H1 (cell line): ENCODE measurements at regions not wholly inside any gene's neighbourhood (a gene's known extent, or its start where the extent isn't known, plus 50 kb on each side); places are given as distances from the start of the nearest gene placed in this dataset.
"Not testable (repeated sequence)": the region's sequence is repeated elsewhere in the genome, so short reads cannot be mapped to it uniquely, and the experiment has no call there.

Source experiments
- CTCF ChIA-PET: fragments of 300-600 bp; sonication (Branson Sonifier 250); formaldehyde crosslinking; loops from one replicate; lab custom pipeline; 2021; ENCODE audit not compliant: partially characterized antibody; lab: Charles Lee
- POLR2A ChIA-PET: fragments of 300-600 bp; sonication (Branson Sonifier 250); formaldehyde crosslinking; loops from one replicate; lab custom pipeline; 2021; ENCODE audit warnings: inconsistent platforms; ENCODE audit not compliant: partially characterized antibody; lab: Charles Lee
- DNase-seq, 2 experiments: peaks; one replicate each; pipeline versions ENCODE4 v3.0.0 to v3.0.0-alpha.2; 2010 to 2022; ENCODE audit warnings: low spot score in 2 of 2, low read depth in 1 of 2, mixed read lengths in 1 of 2
- FAIRE-seq: peaks from 2 replicates; lab custom pipeline; 2011; peaks lifted over from hg19 to GRCh38; lab: Jason Lieb, UNC
- H2AFZ ChIP-seq: 2 replicates; pipeline ENCODE4 v1.8.1; 2012; ENCODE audit warnings: low read length, inconsistent platforms
- H2AK5ac ChIP-seq: 2 replicates; pipeline ENCODE4 v1.6.1; 2013; ENCODE audit warnings: low read depth, low read length
- H2BK120ac ChIP-seq: replicated peaks from 2 replicates; pipeline ENCODE3; 2013; ENCODE audit warnings: low read depth, low read length, inconsistent platforms
- H2BK12ac ChIP-seq: 2 replicates; pipeline ENCODE4 v1.6.1; 2013; ENCODE audit warnings: low read depth, low read length
- H2BK15ac ChIP-seq: 2 replicates; pipeline ENCODE4 v1.6.1; 2013; ENCODE audit warnings: low read length
- H2BK20ac ChIP-seq: 2 replicates; pipeline ENCODE4 v1.6.1; 2013; ENCODE audit warnings: low read length
- H2BK5ac ChIP-seq: 2 replicates; pipeline ENCODE4 v1.6.1; 2013; ENCODE audit warnings: low read depth, low read length
- H3K14ac ChIP-seq: 2 replicates; pipeline ENCODE4 v1.6.1; 2013; ENCODE audit warnings: inconsistent platforms; ENCODE audit not compliant: insufficient read length
- H3K18ac ChIP-seq: 2 replicates; pipeline ENCODE4 v1.6.1; 2013; ENCODE audit warnings: low read length; ENCODE audit errors: extremely low read depth
- H3K23ac ChIP-seq: 2 replicates; pipeline ENCODE4 v1.6.1; 2013; ENCODE audit warnings: inconsistent platforms; ENCODE audit not compliant: insufficient read length
- H3K23me2 ChIP-seq: 2 replicates; pipeline ENCODE4 v1.6.1; 2013; ENCODE audit warnings: low read depth, low read length
- H3K27ac ChIP-seq: 2 replicates; pipeline ENCODE4 v1.6.1; 2011; ENCODE audit warnings: low read depth, low read length, inconsistent platforms
- H3K27me3 ChIP-seq, 4 experiments: replicated peaks in 1 of 4; 1 replicate in 1 of 4; 2 replicates in 3 of 4; pipeline versions ENCODE4 v1.6.1 to v1.8.1; 2011 to 2013; ENCODE audit warnings: low read length in 3 of 4, mild to moderate bottlenecking in 3 of 4, inconsistent platforms in 2 of 4, mixed read lengths in 2 of 4, moderate library complexity in 1 of 4; ENCODE audit not compliant: control insufficient read depth in 3 of 4, insufficient read depth in 3 of 4; ENCODE audit errors: extremely low read depth in 1 of 4
- H3K36me3 ChIP-seq, 4 experiments: 2 replicates each; pipeline versions ENCODE4 v1.6.1 to v1.8.1; 2011 to 2013; ENCODE audit warnings: mild to moderate bottlenecking in 4 of 4, low read length in 3 of 4, moderate library complexity in 2 of 4, control low read depth in 1 of 4, inconsistent platforms in 1 of 4; ENCODE audit not compliant: insufficient read depth in 4 of 4, control insufficient read depth in 2 of 4
- H3K4ac ChIP-seq: replicated peaks from 2 replicates; pipeline ENCODE3; 2013; ENCODE audit warnings: low read length, low read depth, mixed read lengths, inconsistent platforms; ENCODE audit not compliant: insufficient read length
- H3K4me1 ChIP-seq, 4 experiments: replicated peaks in 1 of 4; 1 replicate in 1 of 4; 2 replicates in 3 of 4; pipeline versions ENCODE4 v1.6.1 to v1.8.1; 2011 to 2013; ENCODE audit warnings: low read length in 3 of 4, inconsistent platforms in 2 of 4, mixed read lengths in 1 of 4; ENCODE audit not compliant: insufficient read depth in 4 of 4, control insufficient read depth in 3 of 4
- H3K4me2 ChIP-seq, 2 experiments: 2 replicates each; pipeline versions ENCODE4 v1.6.1 to v1.8.1; 2011 to 2013; ENCODE audit warnings: low read depth in 2 of 2, low read length in 2 of 2, control low read depth in 1 of 2, inconsistent platforms in 1 of 2, mild to moderate bottlenecking in 1 of 2; ENCODE audit not compliant: insufficient read depth in 1 of 2
- H3K4me3 ChIP-seq, 4 experiments: fragments of 200-600, 300-600 bp in 1 of 4; sonication (generic), shearing (Covaris generic), sonication (Bioruptor Twin) in 1 of 4; 2 replicates each; pipeline versions ENCODE4 v1.5.1 to v1.8.1; 2011 to 2016; ENCODE audit warnings: low read length in 4 of 4, low read depth in 3 of 4, control low read depth in 2 of 4, inconsistent platforms in 2 of 4, mild to moderate bottlenecking in 2 of 4, mixed read lengths in 1 of 4, moderate library complexity in 1 of 4; ENCODE audit not compliant: insufficient read depth in 2 of 4; ENCODE audit errors: extremely low read depth in 1 of 4
- H3K56ac ChIP-seq: replicated peaks from 2 replicates; pipeline ENCODE3; 2013; ENCODE audit warnings: low read depth, mild to moderate bottlenecking, mixed read lengths, low read length, inconsistent platforms; ENCODE audit not compliant: insufficient read length
- H3K79me1 ChIP-seq: 2 replicates; pipeline ENCODE4 v1.6.1; 2013; ENCODE audit warnings: low read depth, low read length, control low read depth
- H3K79me2 ChIP-seq, 2 experiments: 2 replicates each; pipeline versions ENCODE4 v1.6.1 to v1.8.1; 2012 to 2013; ENCODE audit warnings: low read length in 2 of 2, mild to moderate bottlenecking in 2 of 2, inconsistent platforms in 1 of 2; ENCODE audit not compliant: insufficient read depth in 2 of 2, control insufficient read depth in 1 of 2
- H3K9ac ChIP-seq, 4 experiments: replicated peaks in 1 of 4; 1 replicate in 1 of 4; 2 replicates in 3 of 4; pipeline versions ENCODE4 v1.6.1 to v1.8.1; 2011 to 2013; ENCODE audit warnings: low read depth in 3 of 4, low read length in 3 of 4, control low read depth in 2 of 4, mild to moderate bottlenecking in 2 of 4, moderate library complexity in 2 of 4, inconsistent platforms in 1 of 4; ENCODE audit errors: extremely low read depth in 1 of 4
- H3K9me3 ChIP-seq, 2 experiments: 2 replicates each; pipeline versions ENCODE4 v1.6.1 to v1.8.1; 2012 to 2013; ENCODE audit warnings: mild to moderate bottlenecking in 2 of 2, moderate library complexity in 2 of 2, control low read depth in 1 of 2, inconsistent platforms in 1 of 2, low read depth in 1 of 2, low read length in 1 of 2, mixed read lengths in 1 of 2; ENCODE audit not compliant: insufficient read depth in 2 of 2
- H4K20me1 ChIP-seq, 2 experiments: replicated peaks in 1 of 2; 2 replicates each; pipeline versions ENCODE3 to v1.8.1; 2011 to 2013; ENCODE audit warnings: inconsistent platforms in 2 of 2, low read length in 2 of 2, mild to moderate bottlenecking in 1 of 2; ENCODE audit not compliant: insufficient read depth in 2 of 2, control insufficient read depth in 1 of 2
- H4K5ac ChIP-seq: 2 replicates; pipeline ENCODE4 v1.6.1; 2013; ENCODE audit warnings: low read length, low read depth, mixed read lengths, inconsistent platforms; ENCODE audit not compliant: insufficient read length
- H4K8ac ChIP-seq: 2 replicates; pipeline ENCODE4 v1.8.0; 2013; ENCODE audit warnings: mild to moderate bottlenecking, moderate library complexity, low read length, inconsistent platforms; ENCODE audit not compliant: insufficient read depth; ENCODE audit errors: extremely low read depth
- H4K91ac ChIP-seq: replicated peaks from 2 replicates; pipeline ENCODE3; 2013; ENCODE audit warnings: low read length, mixed read lengths, inconsistent platforms; ENCODE audit not compliant: insufficient read length
- WGBS, 2 experiments: shearing (Covaris generic) in 1 of 2; methylation state at CpG; one replicate each; pipeline versions ENCODE4 v1.1.6 to v1.1.7; 2013 to 2015; ENCODE audit warnings: low lambda C conversion rate in 2 of 2, mixed read lengths in 2 of 2, inconsistent platforms in 1 of 2, low coverage in 1 of 2, missing lambda C conversion rate in 1 of 2; ENCODE audit not compliant: insufficient replicate concordance in 2 of 2, insufficient coverage in 1 of 2, insufficient read length in 1 of 2; ENCODE audit errors: extremely low coverage in 1 of 2, missing lambda C conversion rate in 1 of 2; 5-methylcytosine and 5-hydroxymethylcytosine counted together

GRCh38 chr13:52234928-52235327 is 75.5 kb upstream of the NEK3 start:
- H3K27me3 ChIP-seq, H3K9me3 ChIP-seq, H2BK20ac ChIP-seq, H3K4ac ChIP-seq, H3K79me1 ChIP-seq, H4K91ac ChIP-seq, H4K8ac ChIP-seq, POLR2A ChIA-PET, H3K14ac ChIP-seq, H2AFZ ChIP-seq, H3K4me1 ChIP-seq, CTCF ChIA-PET, H3K18ac ChIP-seq, H3K79me2 ChIP-seq, H3K27ac ChIP-seq, H2AK5ac ChIP-seq, H4K20me1 ChIP-seq, H2BK5ac ChIP-seq, H2BK15ac ChIP-seq, H2BK12ac ChIP-seq, H2BK120ac ChIP-seq, H3K56ac ChIP-seq, H3K4me3 ChIP-seq, FAIRE-seq, H3K9ac ChIP-seq, H3K23ac ChIP-seq, H4K5ac ChIP-seq, H3K36me3 ChIP-seq, DNase-seq, H3K23me2 ChIP-seq, H3K4me2 ChIP-seq: not testable (repeated sequence)
- WGBS, 2 experiments: 91% methylated on average over 2 of the region's 3 CpGs; no CpG with 5 or more reads in 1 of the 2 experiments

- H3K4me3 ChIP-seq, H3K79me2 ChIP-seq, H3K27me3 ChIP-seq, H3K23me2 ChIP-seq, H3K23ac ChIP-seq, H3K79me1 ChIP-seq, H3K27ac ChIP-seq, H2AFZ ChIP-seq, H2BK5ac ChIP-seq, H3K9me3 ChIP-seq, CTCF ChIA-PET, H2BK120ac ChIP-seq, H2AK5ac ChIP-seq, H3K36me3 ChIP-seq, POLR2A ChIA-PET, H3K14ac ChIP-seq, H4K20me1 ChIP-seq, H3K9ac ChIP-seq, H4K8ac ChIP-seq, H3K56ac ChIP-seq, H4K5ac ChIP-seq, DNase-seq, H2BK20ac ChIP-seq, H2BK15ac ChIP-seq, H3K4ac ChIP-seq, H2BK12ac ChIP-seq, H3K4me2 ChIP-seq, H4K91ac ChIP-seq, H3K4me1 ChIP-seq, FAIRE-seq, H3K18ac ChIP-seq: not testable (repeated sequence)
- 100% methylated on average over 1 of the region's 1 CpG; no CpG with 5 or more reads in 1 of the 2 experiments for WGBS, 2 experiments
Observed at GRCh38 chr13:52223063-52223462, 63.7 kb upstream of the NEK3 start.
